GM12892 (cell line): ENCODE measurements at regions not wholly inside any gene's neighbourhood (a gene's known extent, or its start where the extent isn't known, plus 50 kb on each side); places are given as distances from the start of the nearest gene placed in this dataset.

Experiments
- POLR2A ChIP-seq: IDR thresholded peaks from 2 replicates; pipeline ENCODE4 v1.6.1; 2011; ENCODE audit warnings: low read depth, low read length, control low read depth
- TAF1 ChIP-seq: IDR thresholded peaks from 2 replicates; pipeline ENCODE4 v1.6.1; 2011; ENCODE audit warnings: low read depth, mild to moderate bottlenecking, control low read depth, low read length, borderline replicate concordance

GRCh38 chr17:21602176-21602575 is 90.1 kb upstream of the KCNJ18 start:
- TF ChIP-seq POLR2A (no peak), TAF1 (no peak)
